HCT116 (cell line): ENCODE measurements at regions not wholly inside any gene's neighbourhood (a gene's known extent, or its start where the extent isn't known, plus 50 kb on each side); places are given as distances from the start of the nearest gene placed in this dataset.

Experiments
- ATAC-seq: fragments of 200-7000 bp; cut with Tn5 transposase; 2 replicates; pipeline ENCODE4 v1.9.1; 2020; ENCODE audit warnings: mild to moderate bottlenecking, moderate library complexity
- BruUV-seq: library from RNA; stranded (reverse); fragments of 400-500 nt; replicated peaks from 2 replicates; lab custom pipeline; 2021; lab: Mats Ljungman, UMichigan
- CTCF ChIA-PET: fragments of 300-600 bp; sonication (Branson Sonifier 250); formaldehyde crosslinking; loops from one replicate; lab custom pipeline; 2021; ENCODE audit warnings: antibody characterized with exemption; lab: Charles Lee
- POLR2A ChIA-PET: fragments of 300-600, 350-600 bp; sonication (Branson Sonifier 250); formaldehyde crosslinking; loops from one replicate; lab custom pipeline; 2021; ENCODE audit warnings: antibody characterized with exemption; lab: Charles Lee
- RAD21 ChIA-PET, 2 experiments: fragments of 300-600 bp; sonication (Branson Sonifier 250); formaldehyde crosslinking; loops; one replicate each; lab custom pipeline; 2023; ENCODE audit warnings: low total read pairs in 2 of 2; ENCODE audit not compliant: uncharacterized antibody in 2 of 2, unreplicated experiment in 2 of 2, low non-redundant PET in 1 of 2; lab: Charles Lee
- DNase-seq: peaks from one replicate; pipeline ENCODE4 v3.0.0-alpha.2; 2010; ENCODE audit warnings: low read depth, low spot score
- H2AFZ ChIP-seq: fragments of 200-600 bp; shearing (Covaris generic), sonication (generic); 2 replicates; pipeline ENCODE4 v1.6.1; 2017; ENCODE audit warnings: low read depth, mixed run types, mixed read lengths, antibody characterized with exemption, low read length; ENCODE audit not compliant: poor library complexity, severe bottlenecking
- H3K27ac ChIP-seq: 2 replicates; pipeline ENCODE4 v1.5.1; 2012; ENCODE audit warnings: low read depth, low read length
- H3K27me3 ChIP-seq: fragments of 200-600 bp; sonication (generic); 2 replicates; pipeline ENCODE4 v1.6.1; 2016; ENCODE audit warnings: mixed run types, low read length, mixed read lengths; ENCODE audit not compliant: insufficient read depth
- H3K36me3 ChIP-seq, 2 experiments: fragments of 200-500 bp in 1 of 2; fragments of 200-600 bp in 1 of 2; sonication (Bioruptor generic) in 1 of 2; sonication (generic) in 1 of 2; 2 replicates each; pipeline versions ENCODE4 v1.5.1 to v1.6.1; 2014 to 2016; ENCODE audit warnings: low read length in 2 of 2, inconsistent platforms in 1 of 2, mixed read lengths in 1 of 2, mixed run types in 1 of 2; ENCODE audit not compliant: insufficient read depth in 2 of 2, control insufficient read depth in 1 of 2
- H3K4me1 ChIP-seq, 2 experiments: fragments of 200-600 bp in 1 of 2; sonication (generic) in 1 of 2; 2 replicates each; pipeline versions ENCODE4 v1.5.1 to v1.6.1; 2012 to 2017; ENCODE audit warnings: low read length in 2 of 2, inconsistent platforms in 1 of 2, mild to moderate bottlenecking in 1 of 2, mixed read lengths in 1 of 2, mixed run types in 1 of 2, moderate library complexity in 1 of 2; ENCODE audit not compliant: insufficient read depth in 2 of 2, control insufficient read depth in 1 of 2
- H3K4me2 ChIP-seq: fragments of 200-600 bp; sonication (generic); 2 replicates; pipeline ENCODE4 v1.6.1; 2017; ENCODE audit warnings: mixed run types, low read length, mixed read lengths
- H3K4me3 ChIP-seq, 2 experiments: fragments of 200-600 bp in 1 of 2; sonication (generic) in 1 of 2; replicated peaks in 1 of 2; 2 replicates each; pipeline ENCODE4 v1.5.1; 2011 to 2016; ENCODE audit warnings: low read length in 2 of 2, control low read depth in 1 of 2, low read depth in 1 of 2, mild to moderate bottlenecking in 1 of 2, mixed read lengths in 1 of 2, mixed run types in 1 of 2
- H3K79me2 ChIP-seq: fragments of 200-600 bp; sonication (generic); 2 replicates; pipeline ENCODE4 v1.6.1; 2017; ENCODE audit warnings: mild to moderate bottlenecking, mixed run types, low read length, moderate library complexity, mixed read lengths; ENCODE audit not compliant: insufficient read depth
- H3K9ac ChIP-seq: fragments of 200-600 bp; sonication (generic); 2 replicates; pipeline ENCODE4 v1.6.1; 2016; ENCODE audit warnings: low read length, mixed read lengths
- H3K9me2 ChIP-seq: fragments of 200-600 bp; sonication (generic), shearing (Covaris generic); 2 replicates; pipeline ENCODE4 v1.6.1; 2017; ENCODE audit warnings: mixed run types, mild to moderate bottlenecking, moderate library complexity; ENCODE audit not compliant: insufficient read depth
- H3K9me3 ChIP-seq, 2 experiments: fragments of 200-500 bp in 1 of 2; fragments of 200-600 bp in 1 of 2; sonication (Bioruptor generic) in 1 of 2; sonication (generic) in 1 of 2; 2 replicates each; pipeline ENCODE4 v1.6.1; 2014 to 2017; ENCODE audit warnings: low read length in 2 of 2, mixed read lengths in 2 of 2, inconsistent platforms in 1 of 2, low read depth in 1 of 2, mild to moderate bottlenecking in 1 of 2, mixed run types in 1 of 2, moderate library complexity in 1 of 2; ENCODE audit not compliant: control insufficient read depth in 1 of 2, insufficient read depth in 1 of 2
- H4K20me1 ChIP-seq: fragments of 200-600 bp; sonication (generic), shearing (Covaris generic); 2 replicates; pipeline ENCODE4 v1.6.1; 2017; ENCODE audit warnings: mixed run types, mild to moderate bottlenecking, moderate library complexity; ENCODE audit not compliant: insufficient read depth
- EZH2phosphoT487 ChIP-seq: fragments of 200-600 bp; IDR thresholded peaks from 2 replicates; pipeline ENCODE4 v1.6.1; 2018; ENCODE audit warnings: antibody characterized with exemption, borderline replicate concordance
- POLR2A ChIP-seq: IDR thresholded peaks from 2 replicates; pipeline ENCODE4 v1.7.0; 2011; ENCODE audit warnings: borderline replicate concordance; ENCODE audit not compliant: insufficient read depth, insufficient read length; ENCODE audit errors: extremely low read depth
- POLR2AphosphoS5 ChIP-seq: IDR thresholded peaks from 2 replicates; pipeline ENCODE4 v1.6.1; 2011; ENCODE audit warnings: mild to moderate bottlenecking, low read depth, low read length, moderate library complexity
- SIN3A ChIP-seq: IDR thresholded peaks from 2 replicates; pipeline ENCODE4 v1.6.1; 2012; ENCODE audit warnings: low read depth
- ZNF274 ChIP-seq: fragments of 200-500 bp; sonication (Bioruptor generic); IDR thresholded peaks from 2 replicates; pipeline ENCODE4 v1.6.1; 2014; ENCODE audit warnings: mild to moderate bottlenecking, low read depth, low read length, inconsistent platforms
- intact Hi-C: fragments of 100-400 bp; cut with micrococcal nuclease; formaldehyde crosslinking; loops from 2 replicates; pipeline ENCODE4 v1.10.0; 2022
- TF ChIP-seq, protein P1 (sequence below): IDR thresholded peaks from 2 replicates; pipeline ENCODE4 v1.6.1; 2012; ENCODE audit warnings: low read depth
- TF ChIP-seq, protein P2 (sequence below): IDR thresholded peaks from 2 replicates; pipeline ENCODE4 v1.6.1; 2012

- RAD21 ChIA-PET: no interaction called here
- DNase-seq (no peak), ATAC-seq (no peak)
- H3K9me2 ChIP-seq: no peaks in the 10 kb centered on the region
- no peaks in the 10 kb centered on the region for H3K4me1 ChIP-seq
- H3K79me2 ChIP-seq: no peaks in the 10 kb centered on the region
- intact Hi-C loops: loop anchor here (10.0 kb wide), 1 partner anchor 661 kb away; the partner anchor contains the start of gene IL1RAPL1
- CTCF ChIA-PET: no interaction called here
- H4K20me1 ChIP-seq: no peaks in the 10 kb centered on the region
- no peak for TF ChIP-seq EZH2phosphoT487
- TF ChIP-seq, protein P1, sequence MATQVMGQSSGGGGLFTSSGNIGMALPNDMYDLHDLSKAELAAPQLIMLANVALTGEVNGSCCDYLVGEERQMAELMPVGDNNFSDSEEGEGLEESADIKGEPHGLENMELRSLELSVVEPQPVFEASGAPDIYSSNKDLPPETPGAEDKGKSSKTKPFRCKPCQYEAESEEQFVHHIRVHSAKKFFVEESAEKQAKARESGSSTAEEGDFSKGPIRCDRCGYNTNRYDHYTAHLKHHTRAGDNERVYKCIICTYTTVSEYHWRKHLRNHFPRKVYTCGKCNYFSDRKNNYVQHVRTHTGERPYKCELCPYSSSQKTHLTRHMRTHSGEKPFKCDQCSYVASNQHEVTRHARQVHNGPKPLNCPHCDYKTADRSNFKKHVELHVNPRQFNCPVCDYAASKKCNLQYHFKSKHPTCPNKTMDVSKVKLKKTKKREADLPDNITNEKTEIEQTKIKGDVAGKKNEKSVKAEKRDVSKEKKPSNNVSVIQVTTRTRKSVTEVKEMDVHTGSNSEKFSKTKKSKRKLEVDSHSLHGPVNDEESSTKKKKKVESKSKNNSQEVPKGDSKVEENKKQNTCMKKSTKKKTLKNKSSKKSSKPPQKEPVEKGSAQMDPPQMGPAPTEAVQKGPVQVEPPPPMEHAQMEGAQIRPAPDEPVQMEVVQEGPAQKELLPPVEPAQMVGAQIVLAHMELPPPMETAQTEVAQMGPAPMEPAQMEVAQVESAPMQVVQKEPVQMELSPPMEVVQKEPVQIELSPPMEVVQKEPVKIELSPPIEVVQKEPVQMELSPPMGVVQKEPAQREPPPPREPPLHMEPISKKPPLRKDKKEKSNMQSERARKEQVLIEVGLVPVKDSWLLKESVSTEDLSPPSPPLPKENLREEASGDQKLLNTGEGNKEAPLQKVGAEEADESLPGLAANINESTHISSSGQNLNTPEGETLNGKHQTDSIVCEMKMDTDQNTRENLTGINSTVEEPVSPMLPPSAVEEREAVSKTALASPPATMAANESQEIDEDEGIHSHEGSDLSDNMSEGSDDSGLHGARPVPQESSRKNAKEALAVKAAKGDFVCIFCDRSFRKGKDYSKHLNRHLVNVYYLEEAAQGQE: no peak
- TF ChIP-seq, protein P2, sequence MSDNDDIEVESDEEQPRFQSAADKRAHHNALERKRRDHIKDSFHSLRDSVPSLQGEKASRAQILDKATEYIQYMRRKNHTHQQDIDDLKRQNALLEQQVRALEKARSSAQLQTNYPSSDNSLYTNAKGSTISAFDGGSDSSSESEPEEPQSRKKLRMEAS: no peak
- TF ChIP-seq SIN3A: no peak
- TF ChIP-seq ZNF274: no peak
- TF ChIP-seq POLR2AphosphoS5: no peak
- no peak for TF ChIP-seq POLR2A
- H3K4me3 ChIP-seq: no peak overlapping the region
- no peak overlapping the region for H2AFZ ChIP-seq
- H3K9ac ChIP-seq: no peak overlapping the region
- H3K36me3 ChIP-seq: no peaks in the 10 kb centered on the region
- H3K4me2 ChIP-seq: no peak overlapping the region
- POLR2A ChIA-PET: no interaction called here
- BruUV-seq: no TSS peak
- no peaks in the 10 kb centered on the region for H3K27me3 ChIP-seq
- no peak overlapping the region for H3K27ac ChIP-seq
- no peaks in the 10 kb centered on the region for H3K9me3 ChIP-seq
Observed at GRCh38 chrX:27924261-27924660, 57.0 kb downstream of the DCAF8L1 start.
